CMK (cell line): ENCODE measurements at regions not wholly inside any gene's neighbourhood (a gene's known extent, or its start where the extent isn't known, plus 50 kb on each side); places are given as distances from the start of the nearest gene placed in this dataset.
"Not testable (repeated sequence)": the region's sequence is repeated elsewhere in the genome, so short reads cannot be mapped to it uniquely, and the experiment has no call there.

Source experiments
- DNase-seq: peaks from one replicate; pipeline ENCODE4 v3.0.0-alpha.2; 2010; ENCODE audit warnings: low read depth

DNA sequence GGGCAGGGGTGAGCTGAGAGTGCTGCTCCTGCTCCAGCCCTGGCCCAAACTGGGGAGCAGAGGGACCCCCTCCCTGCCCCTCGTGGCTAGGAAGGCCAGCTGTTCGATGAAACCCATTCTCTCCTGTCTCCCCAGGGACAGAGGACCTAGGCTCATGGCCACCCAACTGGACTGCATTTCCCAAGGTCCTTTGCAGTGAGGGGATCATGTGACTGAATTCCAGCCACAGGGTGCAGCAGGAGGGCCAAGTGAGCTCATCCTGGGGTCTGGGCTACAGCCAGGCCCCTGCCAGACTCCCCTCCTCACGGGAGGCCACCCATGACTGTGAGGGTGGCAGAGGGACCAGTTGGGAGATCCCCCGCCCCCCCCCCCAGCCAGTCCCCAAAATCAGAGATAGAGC, 777.6 kb downstream of the TBC1D22A start:
- DNase-seq: no peak

DNA sequence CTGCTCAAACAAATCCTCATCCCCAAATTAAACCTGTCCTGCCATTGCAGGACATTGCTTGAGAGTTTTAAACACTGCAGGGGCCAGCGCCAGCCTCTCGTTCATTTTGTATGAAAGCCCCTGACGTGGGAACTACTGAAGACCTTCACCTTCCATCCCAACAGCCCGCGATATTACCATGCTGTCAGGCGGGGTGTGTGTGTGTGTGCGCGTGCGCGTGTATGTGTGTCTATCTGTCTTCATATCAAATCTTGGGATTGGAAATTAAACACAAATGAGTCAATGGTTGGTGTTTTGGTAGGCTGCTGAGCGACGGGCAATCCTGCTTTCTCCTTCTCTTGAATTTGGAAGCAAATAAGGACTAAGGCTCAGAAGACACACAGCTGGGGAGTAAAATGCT, 776.9 kb downstream of the TBC1D22A start:
- DNase-seq: no peak

DNA sequence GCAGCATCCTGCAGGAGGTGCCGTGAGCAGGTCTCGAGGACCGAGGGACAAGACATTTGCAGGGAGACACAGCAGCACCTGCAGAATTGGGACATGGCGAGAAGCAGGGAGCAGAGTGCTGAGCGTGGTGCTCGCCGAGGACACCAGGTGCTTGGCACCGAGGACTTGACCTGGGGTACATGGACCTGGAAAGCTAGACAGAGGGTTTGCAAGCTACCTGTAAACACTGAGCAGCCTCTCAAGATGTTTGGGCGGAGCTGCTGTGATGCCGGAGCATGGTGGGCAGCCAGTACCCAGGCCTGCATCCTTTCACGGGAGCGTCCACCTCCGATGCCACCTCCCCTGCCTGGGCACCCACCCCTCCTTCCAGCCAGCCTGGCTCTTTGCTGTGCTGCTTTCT, 773.2 kb downstream of the TBC1D22A start:
- no peak for DNase-seq

DNA sequence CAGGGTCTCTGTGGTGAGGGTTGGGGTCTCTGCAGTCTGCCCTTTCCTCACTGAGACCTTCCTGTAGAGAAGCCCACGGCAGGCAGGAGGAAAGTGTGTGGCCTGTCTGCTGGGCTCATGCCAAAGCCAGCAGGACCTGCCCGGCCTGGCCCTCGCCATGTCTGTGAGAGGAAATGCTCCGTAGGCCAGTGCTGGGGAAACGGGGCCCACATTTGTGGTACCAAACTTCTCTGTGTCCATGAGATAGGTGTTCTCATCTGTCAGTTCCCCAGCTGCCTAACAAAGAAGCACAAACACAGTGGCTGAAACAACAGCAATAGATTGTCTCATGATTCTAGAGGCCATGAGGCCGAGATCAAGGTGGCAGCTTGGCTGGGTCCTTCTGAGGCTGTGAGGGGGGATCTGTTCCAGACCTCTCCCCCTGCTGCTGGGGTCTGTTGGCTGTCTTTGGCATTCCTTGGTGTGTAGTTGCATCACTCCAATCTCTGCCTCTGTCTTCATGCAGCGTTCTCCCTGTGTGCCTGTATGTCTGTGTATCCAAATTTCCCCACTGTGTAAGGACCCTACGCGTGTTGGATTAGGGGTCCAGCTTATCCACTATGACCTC, 772.5 kb downstream of the TBC1D22A start:
- DNase-seq: no peak

DNA sequence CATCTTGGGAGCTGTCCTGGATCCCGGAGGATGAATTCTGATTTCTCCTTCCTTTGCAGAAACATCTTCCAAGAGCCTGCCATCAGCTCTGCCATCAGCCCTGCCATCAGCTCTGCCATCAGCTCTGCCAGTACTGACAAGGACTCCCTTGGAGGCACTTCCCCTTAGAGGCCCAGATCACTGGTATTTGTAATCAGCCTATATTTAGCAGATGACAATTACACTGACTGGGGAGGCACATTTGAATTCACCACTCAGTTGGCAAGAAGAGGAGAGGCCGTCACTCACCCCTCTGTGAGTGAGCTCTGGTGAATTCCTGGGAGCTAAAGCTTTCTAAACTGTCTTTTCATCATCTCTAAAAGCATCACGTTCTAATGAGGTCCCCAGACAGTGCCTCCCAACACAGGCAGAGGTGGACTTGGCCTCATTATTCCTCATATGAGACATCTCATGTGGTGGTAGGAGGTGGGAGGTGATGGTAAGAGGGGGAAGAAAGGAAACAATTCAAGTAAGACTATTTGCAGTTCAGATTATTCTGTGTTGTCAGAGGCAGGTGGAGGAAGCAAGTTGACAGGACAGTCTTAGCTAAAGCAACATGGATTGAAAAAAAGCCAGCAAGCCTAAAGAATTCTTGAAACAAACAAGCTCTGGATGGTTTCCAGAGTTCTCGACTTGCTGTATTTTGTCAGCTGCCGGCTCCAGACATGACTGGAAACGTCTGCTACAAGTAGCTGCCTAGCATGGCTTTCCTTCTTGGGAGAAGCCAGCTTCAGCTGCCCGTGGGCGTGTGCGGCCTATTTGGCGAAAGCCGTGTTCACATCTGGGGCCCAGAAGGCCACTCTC, 771.7 kb downstream of the TBC1D22A start:
- DNase-seq: no peak

DNA sequence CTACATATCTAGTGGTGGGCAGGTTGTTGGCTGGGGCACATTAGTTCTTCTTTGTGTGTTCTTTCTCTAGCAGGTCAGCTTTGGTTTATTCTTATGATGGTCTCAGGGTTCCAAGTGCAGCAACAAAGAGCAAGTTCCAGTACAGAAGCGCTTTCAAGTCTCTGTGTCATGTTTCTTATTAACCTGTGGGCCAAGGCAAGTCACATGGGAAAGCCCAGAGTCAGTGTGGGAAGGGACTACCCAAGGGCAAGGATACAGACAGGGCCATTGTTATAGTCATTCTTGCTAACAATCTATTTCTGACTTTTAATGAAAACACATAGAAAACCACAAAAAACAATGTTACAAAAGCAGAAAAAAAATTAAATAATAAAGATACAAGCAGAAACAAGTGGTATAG, 754.6 kb downstream of the TBC1D22A start:
- DNase-seq: no peak

DNA sequence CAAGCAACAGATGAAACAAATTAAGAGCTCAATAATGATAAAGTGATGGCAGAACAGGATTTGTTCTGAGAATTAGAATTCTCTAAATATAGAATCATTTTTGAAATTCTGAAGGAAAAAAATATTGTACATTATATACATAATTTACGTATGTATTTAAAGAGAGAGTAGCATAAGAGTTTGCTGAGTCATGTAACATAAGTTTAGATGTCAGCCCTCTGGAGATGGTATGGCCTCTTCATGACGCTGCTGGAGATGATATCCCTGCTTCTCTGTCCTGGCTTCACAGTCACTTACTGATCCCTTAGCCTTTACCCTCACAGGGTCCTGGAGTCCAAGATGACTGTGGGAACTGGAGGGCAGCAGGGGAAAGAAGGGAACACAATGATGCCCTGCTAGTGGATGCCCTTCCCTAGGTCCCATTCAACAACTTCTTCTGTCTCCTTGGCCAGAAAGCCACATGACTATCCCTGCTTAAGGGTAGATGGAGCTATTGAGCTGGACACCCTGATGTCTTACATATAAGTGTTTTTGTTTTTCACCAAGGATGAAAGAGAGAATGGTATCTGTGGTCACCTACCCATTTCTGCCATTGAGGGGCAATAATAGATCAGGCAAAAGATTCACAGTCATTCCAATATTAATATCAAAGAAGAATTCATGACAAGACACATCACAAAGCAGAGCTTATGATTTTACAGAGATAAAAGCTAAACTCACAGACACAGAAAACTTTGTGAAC, 753.1 kb downstream of the TBC1D22A start:
- DNase-seq: no peak

DNA sequence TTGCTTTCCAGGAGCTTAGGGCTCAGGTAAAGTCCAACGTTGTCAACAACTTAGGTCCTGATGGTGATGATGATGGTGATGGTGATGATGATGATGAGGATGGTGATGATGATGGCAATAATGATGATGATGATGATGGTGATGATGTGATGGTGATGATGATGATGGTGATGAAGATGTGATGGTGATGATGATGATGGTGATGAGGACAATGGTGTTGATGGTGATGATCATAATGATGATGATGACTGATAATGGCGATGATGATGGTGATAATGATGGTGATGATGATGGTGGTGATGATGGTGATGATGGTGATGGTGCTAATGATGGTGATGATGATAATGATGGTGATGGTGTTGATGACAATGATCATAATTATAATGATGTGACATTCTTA, 750.2 kb downstream of the TBC1D22A start:
- no peak for DNase-seq

DNA sequence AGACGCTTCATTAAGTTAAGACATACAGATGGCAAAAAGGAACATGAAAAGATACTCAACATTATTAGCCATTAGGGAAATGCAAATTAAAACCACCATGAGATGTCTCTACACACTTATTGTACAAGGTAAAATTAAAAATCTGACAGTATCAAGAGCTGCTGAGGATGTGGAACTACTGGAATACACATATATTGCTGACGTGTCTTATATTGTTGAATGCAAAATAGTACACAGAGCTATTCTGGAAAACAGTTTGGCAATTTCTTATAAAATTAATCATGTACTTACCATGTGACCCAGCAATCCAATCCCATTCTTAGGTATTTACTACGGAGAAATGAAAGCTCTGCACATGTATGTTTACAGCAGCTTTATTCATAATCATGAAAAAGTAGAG, 742.5 kb downstream of the TBC1D22A start:
- no peak for DNase-seq

DNA sequence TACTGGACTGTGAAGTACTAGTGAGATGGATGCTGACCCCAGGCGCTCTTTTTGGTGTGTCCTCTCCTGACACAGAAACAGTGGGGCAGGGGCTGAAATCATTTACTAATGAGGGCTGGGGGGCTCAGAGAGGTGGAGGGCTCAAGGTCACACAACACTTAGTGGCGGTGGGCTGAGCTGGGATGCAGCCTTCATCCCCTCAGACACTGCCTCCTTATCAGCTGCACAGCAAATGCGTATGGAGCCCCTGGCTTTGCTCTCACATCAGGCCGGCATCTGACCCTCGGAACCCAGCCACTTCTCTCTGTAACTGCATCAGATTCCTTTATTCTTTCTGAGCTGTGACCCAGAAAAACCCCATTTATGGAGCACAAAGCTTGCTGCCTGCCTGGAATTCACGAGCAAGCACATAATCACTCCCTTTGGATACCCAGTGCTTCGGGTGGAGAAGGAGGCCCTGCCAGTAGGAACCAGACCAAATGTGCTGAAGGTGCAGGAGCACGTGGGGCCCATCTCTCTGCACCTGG, 736.6 kb downstream of the TBC1D22A start:
- no peak for DNase-seq

DNA sequence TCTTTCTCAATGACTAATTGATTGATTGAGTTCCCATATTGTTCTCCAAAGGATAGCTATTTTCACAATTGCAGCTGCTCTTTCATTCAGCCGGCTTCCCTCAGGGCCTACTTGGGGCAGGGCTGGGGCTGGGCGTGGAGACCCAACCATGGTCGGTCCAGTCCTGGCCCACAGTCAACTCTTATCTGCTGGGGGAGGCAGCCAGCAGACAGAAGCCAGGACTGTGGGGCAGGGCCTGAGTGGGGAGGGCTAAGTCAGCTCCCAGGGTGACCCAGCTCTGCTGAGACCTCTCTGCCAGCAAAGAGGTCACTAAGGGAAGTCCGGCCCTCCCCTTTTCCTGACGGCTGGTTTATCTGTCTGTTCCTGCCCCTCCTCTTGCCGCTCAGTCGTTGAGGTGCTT, 735.2 kb downstream of the TBC1D22A start:
- no peak for DNase-seq

DNA sequence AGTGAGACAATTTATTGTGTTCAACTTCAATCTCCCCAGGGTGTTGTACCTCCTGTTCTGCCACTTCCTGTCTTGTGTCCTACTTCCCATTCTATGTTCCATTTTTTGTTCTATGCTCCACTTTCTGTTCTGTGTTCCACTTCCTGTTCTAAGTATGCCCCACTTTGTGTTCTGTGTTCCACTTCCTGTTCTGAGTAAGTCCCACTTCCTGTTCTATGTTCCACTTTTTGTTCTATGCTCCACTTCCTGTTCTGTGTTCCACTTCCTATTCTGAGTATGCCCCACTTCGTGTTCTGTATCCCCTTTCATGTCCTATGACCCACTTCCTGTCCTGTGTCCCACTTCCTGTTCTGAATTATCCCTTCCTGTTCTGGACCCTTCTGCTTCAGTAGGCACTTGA, 732.7 kb downstream of the TBC1D22A start:
- DNase-seq: peak; percentile 20

DNA sequence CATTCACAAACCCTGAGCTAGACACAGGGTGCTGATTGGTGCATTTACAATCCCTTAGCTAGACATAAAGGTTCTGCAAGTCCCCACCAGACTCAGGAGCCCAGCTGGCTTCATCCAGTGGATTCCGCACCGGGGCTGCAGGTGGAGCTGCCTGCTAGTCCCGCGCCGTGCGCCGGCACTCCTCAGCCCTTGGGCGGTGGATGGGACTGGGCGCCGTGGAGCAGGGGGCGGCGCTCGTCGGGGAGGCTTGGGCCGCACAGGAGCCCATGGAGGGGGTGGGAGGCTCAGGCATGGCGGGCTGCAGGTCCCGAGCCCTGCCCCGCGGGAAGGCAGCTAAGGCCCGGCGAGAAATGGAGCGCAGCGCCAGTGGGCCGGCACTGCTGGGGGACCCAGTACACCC, 725.7 kb downstream of the TBC1D22A start:
- not testable (repeated sequence) for DNase-seq

DNA sequence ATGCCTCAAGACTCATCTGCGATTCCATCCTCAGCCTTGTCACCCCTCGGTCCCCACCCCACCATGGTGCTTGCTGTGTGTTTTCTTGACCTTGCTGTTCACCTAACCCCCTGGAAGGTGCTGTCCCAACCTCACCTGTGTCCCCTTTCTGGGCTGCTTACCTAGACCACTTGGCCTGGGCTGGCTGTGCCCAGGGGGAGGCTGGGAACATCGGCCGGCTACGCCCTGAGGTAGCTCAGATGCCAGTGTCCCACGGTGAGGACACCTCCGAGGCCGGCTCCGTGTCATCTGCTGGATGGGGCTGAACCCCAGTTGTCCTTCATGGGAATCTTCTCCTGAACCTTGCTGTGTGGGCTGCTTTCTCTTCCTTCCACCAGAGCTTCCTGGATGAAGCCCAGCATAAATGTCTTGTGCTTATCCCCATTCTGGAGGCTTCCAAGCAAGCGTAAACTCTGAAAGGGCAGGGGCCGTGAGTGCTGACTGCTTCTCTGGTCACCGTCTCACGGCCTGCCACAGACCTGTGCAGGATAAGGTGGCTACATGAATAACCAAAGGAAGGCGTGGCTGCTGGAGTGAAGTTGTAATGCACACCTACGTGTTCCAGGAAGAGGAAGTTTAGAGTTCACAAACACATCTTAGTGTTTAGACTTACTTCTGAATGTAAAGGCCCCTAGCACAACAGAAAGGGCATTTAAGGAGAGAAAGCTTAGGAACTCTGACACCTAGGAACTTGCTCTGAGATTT, 724.3 kb downstream of the TBC1D22A start:
- DNase-seq: no peak

DNA sequence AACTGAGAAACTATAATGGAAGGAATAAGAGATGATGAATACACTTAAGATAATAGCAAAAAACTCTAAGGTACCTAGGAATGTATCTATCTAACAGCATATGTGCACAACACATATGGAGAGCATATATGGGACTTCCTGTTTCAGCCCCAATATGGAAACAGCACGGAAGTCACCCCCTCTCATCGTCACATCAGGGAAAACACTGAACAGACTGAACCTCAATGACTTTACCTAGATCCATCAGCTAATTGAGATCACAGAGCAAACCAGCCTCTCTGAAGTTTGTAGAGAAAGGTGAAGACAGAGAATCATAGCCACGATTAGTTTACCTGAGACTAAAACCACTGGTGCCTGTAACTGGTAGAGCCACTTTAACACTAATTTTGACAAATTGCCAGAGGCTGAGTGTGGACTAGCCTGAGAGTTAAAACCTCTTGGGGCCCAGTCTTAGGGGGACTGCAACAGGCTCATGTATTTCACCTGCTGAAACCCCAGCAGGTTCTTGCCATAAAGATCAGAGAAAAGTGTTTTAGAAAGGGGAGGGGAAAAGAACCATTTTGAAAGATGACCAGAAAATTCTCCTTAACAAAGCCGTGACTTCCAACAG, 722.6 kb downstream of the TBC1D22A start:
- DNase-seq: no peak

DNA sequence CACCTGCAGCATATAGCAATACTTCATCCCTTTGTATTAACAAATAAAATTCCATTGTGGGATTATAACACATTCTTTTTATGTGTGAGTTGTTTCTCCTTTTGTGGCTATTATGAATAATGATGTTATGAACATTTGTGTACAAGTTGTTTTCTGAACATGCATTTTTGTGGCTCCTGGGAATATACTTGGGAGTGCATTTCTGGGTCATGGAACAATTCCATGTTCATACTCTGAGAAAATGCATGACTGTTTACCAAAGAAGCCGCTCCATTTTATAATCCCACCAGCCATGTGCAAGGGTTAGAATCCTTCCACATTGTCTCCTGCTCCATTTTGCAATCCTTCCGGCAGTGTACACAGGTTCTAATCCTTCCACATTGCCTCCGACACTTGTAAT, 713.8 kb downstream of the TBC1D22A start:
- no peak for DNase-seq

DNA sequence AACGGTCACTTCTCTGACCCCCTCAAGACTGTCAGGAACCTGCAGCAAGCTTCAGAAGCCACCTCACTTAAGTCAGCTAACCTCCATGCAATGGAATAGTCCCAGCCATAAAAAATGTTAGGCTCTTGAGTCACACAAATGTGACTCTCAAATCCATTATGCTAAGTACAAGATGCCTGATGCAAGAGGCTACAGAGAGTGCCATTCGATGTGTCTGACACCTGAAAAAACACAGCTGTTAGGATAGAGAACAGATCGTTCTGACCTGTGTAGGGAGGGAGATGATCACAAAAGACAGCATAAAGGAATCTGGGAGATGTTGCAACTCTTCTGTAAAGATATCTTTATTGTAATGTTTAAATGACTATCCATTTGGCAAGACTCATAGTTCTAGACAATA, 712.4 kb downstream of the TBC1D22A start:
- no peak for DNase-seq

DNA sequence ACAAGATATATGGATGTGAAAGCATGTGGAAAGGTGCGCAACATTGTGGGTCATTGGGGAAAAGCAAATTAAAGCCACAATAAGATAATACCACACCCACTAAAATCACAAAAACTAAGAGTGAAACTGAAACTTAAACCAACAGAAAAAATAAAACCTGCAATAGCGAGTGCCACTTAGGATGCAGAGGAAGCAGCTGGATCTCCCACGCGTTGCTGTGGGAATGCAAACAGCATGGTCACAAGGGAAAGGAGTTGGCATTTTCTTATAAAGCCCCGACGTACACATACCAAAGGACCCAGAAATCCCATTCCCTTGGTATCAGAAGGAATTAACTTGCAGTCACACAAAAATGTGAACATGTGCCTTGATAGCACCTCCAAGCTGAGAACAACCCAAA, 712.0 kb downstream of the TBC1D22A start:
- no peak for DNase-seq

DNA sequence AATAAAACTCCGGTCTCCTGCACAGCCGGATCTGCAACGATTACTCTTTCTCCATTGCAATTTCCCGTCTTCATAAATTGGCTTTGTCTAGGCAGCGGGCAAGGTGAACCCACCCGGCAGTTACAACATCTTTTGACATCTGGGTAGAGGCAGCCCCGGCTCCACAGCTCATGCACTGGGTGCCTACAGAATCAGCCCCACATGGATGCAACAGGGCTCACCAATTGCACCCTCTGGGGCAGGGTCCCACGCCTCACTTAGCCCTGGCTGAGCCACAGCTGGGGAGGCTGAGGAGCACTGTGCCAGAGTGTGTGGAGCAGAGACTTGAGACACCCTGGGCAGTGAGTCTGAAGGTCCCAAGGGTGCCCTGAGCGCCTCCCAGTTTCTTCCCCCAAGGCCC, 710.2 kb downstream of the TBC1D22A start:
- no peak for DNase-seq

DNA sequence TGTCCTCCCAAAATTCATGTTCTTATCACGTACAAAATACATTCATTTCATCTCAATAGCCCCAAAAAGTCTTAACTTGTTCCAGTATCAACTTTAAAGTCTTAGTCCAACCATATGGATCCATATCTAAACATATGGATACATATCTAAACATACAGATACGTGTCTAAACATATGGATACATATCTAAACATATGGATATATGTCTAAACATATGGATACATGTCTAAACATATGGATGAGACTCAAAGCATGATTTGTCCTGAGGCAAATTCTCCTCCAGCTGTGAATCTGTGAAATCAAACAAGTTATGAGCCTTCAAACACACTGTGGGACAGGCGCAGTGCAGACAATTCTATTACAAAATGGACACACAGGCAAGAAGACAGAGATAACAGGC, 709.0 kb downstream of the TBC1D22A start:
- no peak for DNase-seq

DNA sequence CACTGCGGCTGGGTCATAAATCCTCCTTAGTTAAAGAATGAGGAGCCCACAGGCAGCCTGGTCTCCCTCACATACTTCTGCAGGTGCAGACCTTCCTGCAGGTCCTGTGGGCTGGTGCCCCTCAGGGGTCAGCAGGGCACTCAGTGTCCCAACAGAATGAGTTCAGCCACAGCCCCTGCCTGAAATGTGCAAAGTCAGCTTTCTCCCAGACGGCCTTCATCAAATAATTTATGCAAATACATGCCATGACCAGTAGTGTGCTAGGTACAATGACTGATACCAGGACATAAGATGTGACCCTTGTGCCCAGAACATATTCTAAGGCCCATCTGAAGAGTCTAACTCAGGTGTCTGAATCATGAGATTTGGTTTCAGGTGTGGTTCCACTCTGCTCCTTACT, 703.4 kb downstream of the TBC1D22A start:
- DNase-seq: no peak

DNA sequence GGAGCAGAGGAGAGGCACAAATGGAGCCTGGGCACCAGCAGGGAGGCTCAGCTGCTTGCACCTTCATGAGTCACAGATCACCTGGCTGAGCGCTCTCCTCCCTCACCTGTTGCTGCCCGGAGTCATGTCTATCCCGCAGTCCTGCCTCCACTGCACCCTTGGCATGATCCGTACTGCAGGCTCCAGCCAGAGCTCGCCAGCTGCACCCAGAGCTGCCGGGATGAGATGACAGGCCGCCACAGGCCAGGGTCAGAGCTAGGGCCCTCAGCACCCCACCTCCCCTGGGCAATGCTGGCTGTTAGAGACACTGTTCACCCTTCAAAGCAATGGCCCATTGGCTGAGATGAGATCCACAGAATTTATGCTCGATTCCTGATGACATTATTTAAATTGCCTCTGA, 702.8 kb downstream of the TBC1D22A start:
- no peak for DNase-seq
